HG03457 (cell line): ENCODE measurements at regions not wholly inside any gene's neighbourhood (a gene's known extent, or its start where the extent isn't known, plus 50 kb on each side); places are given as distances from the start of the nearest gene placed in this dataset.
"Not testable (repeated sequence)": the region's sequence is repeated elsewhere in the genome, so short reads cannot be mapped to it uniquely, and the experiment has no call there.

Source experiments
- ATAC-seq: cut with Tn5 transposase; IDR thresholded peaks from one replicate; pipeline ENCODE4 v1.9.1; 2021; ENCODE audit warnings: moderate number of reproducible peaks; ENCODE audit not compliant: unreplicated experiment

DNA sequence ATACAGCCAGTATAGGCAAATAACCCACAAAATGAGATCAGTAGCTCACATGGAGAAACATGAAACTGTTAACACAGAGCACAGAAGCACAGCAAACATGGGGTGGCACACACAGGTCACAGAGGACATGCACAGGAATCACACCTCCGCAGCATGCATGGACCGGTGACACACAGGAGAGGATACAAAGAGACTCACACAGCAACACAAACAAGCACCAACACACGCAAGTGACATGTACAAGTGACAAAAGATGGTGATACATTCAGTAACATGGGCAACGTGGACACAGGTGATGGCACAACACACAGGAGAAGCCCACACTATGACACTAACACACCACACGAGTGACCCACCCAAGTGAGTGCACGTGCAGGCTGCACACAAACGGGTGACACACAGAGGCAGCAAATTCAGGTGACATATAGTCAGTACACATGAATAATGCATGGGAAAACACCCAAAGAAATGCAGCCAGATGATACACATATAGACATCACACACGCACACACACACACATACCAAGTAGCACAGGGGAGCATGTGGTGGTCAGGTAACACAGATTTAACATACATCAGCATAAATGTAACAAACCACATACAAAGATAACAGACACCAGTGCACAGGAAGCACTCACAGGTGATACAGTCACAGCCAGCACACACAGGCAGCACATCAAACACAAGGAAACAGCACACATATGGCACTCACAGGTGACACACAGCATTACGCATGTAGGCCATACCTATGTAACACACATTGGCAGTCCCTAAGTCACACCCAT, 216.0 kb upstream of the SFSWAP start:
- no peak for ATAC-seq

DNA sequence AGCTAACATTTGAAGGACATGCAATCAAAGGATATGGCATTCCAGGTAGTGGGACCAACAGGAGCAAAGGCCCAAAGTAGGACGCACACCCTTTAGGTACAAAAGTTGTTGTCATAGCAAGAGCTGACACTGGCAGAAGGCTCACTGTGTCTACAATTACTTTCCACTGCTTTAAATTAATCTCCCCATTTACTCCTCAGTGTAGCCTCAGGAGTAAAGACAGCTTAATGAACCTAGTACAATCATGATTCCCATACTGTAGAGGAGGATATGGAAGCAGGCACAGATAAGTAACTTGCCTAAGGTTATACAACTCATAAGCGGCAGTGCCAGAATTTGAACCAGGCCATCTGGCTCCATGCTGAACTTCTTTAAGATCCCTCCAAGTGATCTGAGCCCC, 212.9 kb upstream of the SFSWAP start:
- ATAC-seq: no peak

DNA sequence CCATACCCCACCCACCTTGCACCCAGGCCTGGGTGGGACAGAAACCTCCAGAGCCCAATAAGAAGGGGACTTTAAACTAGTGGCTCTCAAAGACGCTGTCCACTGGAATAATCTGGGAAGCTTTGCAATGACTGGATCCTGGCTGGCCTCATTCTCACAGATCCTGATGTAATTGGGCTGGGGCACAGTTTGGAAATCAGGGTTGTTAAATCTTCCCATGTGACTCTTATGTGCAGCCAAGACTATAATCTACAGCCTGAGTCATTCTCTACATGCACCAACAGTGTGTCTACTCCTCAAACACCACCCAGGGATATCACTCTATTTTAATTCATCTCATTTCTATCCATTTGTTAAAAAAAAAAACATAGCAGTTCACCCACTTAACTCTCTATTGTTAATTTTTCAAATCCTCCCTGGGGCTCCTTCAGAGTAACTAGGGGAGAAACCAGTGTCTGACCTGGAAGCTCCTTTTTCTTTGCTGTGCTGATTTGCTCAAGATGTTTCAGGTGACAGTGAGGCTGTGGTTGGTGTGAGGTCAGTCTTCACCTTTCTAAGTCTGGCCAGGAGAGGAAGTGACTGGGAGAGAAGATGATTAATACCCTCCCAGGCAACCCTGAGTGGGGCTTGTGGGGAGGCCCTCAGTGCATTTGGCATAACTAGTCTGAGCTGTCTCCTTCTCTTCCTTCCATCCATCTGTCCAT, 211.6 kb upstream of the SFSWAP start:
- no peak for ATAC-seq

DNA sequence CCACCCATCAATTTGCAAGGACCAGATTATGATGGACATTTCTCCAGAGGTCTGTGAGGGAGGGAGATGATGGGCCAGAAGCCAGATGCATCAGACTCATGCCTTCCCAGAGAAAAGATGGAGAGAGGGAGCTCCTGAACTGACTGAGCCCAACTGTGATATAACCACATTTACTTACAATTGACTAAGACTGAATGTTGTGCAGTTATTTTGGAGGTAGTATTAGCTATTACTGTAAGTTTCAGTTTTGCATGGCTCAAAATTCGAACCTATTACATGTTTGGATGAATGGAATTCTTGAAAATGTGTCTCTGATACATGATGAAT, 211.1 kb upstream of the SFSWAP start:
- no peak for ATAC-seq

DNA sequence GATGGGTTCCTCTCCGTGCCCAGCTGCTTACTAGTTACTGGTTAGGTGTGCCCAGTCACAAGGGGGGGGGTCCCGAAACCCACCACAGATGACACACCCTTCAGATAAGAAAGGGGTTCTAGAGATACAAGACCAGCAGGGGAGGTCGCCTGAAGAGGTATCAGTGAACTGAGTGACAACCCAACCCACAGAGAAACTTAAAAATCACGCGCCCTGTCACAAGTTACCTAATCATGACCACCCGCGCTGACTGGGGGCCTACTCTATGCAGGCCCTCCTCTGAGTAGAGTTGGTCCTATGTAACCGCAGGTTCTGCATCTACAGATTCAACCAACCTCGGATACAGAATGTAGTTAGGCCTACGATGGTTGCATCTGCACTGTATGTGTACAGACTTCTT, 210.3 kb upstream of the SFSWAP start:
- no peak for ATAC-seq

DNA sequence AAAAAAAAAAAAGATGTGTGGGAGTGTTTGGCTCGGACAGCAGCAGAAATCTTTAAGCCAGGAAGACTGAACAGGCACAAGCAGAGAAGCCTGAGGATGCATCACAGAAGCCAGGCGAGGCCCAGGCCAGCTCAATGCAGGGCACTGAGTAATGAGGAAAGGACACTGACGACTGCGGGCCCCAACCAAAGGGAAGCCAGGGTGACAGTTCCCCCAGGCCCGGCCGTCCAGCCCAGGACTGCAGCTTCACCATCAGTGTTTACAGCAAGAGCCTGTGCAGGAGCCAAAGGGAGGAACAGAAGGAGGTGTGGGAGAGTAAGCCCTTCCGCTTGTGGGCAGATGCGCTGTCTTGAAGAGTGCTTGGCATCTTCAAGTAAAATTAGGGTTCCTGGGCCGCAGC, 205.3 kb upstream of the SFSWAP start:
- ATAC-seq: no peak

DNA sequence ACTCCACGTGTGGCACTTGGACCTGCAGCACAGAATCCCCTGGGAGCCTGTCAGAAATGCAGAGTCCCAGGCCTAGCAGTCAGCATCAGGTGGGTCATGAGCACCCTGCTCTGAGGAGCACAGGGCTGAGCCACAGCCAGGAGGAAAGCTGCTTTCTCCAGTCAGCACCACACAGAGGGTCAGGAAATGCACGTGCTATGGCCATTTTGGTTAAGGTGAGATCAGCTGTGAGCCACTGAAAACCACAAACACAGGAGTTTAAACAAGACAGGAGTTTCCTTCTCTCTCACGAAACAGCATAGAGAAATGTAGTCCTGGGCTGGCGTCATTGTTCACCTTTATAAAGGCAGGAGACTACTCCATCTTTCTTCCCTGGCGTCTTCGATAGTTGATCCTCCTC, 204.5 kb upstream of the SFSWAP start:
- no peak for ATAC-seq

DNA sequence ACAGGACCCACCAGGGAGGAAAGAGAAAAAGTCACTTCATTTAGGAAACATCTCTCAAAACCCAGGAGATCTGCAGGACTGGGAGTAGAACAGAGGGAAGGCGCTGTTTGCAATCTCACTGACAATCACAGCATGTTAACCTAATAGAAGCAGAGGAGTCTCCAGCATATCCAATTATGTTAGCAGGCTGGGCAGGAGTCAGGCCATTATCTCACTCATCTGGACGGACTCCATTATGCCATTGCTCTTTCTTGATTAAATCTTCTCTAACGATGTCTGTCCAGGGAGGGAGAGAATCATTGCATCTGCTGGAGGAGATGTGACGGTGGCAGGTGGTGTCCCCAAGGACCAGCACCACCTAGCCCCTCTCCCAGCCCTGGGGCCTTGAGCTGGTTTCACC, 203.8 kb upstream of the SFSWAP start:
- no peak for ATAC-seq

DNA sequence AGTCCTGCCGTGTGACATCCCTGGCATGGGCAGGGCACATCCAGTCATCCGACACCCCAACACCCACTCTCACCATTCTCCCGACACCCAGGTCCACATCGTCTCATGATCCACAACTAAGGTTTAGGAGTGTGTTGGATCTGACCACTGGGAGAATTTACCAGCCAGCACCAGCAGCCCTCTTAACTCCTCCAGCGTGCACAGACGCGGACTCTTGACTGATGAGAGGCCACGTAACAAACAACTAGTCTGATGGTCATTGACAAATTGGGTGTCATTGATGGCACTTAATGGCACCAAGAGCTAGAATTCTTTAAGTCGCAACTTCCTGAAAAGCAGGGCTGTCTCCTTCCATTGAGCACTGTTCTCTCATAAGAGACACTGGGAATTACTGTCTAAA, 203.0 kb upstream of the SFSWAP start:
- ATAC-seq: no peak

DNA sequence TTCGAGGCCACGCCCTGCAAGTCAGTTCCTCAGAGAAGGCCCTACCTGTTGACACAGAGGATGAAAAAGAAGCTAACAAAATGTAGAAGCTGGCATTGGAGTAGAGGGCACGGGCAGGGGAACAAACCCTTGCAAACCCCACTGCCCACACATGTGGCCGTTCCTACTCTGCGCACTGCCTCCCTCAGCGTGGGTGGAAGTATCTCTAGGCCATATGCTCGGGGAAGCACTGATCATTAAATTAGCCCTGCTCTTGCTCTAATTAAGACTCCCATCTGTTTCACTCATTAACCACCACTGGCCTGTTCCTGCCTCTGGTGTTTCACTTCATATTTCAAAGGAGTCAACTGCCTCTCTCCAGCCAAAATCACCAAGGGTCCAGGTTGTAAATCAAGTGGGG, 201.2 kb upstream of the SFSWAP start:
- no peak for ATAC-seq

DNA sequence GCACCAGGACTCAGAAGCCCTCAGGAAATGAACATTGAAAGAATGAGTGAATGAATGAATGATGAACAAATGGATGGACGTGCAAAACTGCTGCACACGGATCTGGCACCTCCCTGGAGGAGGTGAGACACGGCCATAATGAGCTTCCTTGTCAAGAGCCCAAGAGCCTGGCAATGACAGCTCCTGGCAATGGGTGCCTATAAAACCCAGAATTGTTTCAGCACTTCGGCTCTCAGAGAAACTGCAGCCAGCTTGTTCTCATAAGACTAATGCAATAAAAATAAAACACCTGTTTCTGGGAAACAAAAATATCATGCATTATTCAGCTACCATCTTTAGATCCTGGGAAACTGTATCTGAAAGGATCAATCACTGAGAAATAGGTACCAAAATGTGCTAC, 200.5 kb upstream of the SFSWAP start:
- no peak for ATAC-seq

DNA sequence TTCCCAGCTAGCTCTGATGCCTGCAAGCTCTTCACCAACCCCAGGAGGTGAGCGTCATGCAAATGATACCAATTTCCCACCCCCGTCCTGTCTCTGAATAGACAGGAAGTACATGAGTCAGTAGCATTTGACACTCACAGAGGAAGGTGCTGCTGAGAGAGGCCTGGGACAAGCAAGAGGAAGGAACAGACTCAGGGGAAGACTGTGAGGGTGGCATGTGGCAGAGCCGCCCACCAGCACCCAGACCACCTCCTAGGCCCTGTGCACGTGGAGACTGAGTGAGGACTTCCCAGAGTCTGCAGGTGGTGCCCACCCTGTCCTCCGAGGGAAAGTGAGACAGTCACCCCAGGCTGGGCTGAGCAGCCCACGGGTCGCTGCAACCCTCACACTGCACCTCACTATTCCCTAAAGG, 199.5 kb upstream of the SFSWAP start:
- peak; percentile 97 for ATAC-seq

DNA sequence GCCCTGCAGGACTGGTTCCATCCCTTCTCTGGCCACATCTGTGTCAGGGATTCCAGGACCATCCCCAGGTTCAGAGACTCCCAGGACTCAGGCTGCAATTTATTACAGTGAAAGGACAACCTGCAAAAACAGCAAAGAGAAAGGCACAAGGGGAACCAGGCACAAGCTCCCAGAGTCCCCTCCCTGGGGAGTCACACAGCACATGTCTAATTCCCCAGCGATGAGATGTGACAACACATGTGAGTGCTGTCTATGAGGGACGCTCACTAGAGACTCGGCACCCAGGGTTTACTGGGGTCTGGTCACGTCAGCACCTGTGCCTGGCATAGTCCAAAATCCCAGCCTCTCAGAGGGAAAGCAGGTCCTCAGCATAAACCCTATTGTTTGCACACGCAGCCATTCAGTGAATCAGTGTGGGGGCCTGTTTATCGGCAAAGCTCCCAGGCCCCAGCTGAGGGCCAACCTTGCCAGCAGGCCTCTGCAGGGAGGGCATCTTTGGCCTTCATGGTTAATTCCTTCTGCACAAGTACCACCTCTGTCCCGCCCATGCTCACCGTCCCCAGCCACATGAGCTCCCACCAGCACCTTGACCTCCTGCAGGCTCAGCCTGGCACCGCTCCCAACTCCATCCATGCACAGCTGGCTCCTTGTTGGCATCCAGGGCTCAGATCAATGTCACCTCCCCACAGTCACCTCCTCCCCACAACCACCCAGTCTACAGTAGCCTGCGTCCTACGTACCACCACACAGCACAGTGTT, 198.9 kb upstream of the SFSWAP start:
- no peak for ATAC-seq

DNA sequence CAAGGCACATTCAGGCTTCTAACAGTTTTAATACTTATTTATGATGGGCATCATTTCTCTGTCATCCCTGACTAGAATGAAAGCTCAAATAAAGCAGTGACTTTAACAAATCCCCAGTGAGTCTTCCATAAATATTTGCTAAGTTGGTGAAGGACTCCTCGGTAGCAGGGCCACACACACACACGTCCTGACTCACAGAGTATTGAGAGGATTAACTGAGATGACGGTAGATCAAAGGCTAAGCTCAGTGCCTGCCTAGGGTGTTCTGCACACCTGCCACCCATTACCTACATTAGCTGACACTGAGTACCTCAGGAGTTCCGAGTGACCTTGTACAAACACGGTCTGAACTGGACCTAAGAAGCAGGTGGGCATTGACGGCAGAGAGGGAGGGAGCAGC, 197.3 kb upstream of the SFSWAP start:
- ATAC-seq: no peak

DNA sequence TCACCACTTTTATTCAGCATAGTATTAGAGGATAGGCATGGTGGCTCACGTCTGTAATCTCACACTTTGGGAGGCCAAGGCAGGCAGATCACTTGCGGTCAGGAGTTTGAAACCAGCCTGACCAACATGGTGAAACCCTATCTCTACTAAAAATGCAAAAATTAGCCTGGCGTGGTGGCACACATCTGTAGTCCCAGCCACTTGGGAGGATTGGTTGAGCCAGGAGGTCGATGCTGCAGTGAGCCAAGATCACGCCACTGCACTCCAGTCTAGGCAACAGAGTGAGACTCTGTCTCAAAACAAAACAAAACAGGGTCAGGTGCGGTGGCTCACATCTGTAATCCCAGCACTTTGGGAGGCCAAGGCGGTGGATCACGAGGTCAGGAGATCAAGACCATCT, 190.3 kb upstream of the SFSWAP start:
- ATAC-seq: not testable (repeated sequence)

DNA sequence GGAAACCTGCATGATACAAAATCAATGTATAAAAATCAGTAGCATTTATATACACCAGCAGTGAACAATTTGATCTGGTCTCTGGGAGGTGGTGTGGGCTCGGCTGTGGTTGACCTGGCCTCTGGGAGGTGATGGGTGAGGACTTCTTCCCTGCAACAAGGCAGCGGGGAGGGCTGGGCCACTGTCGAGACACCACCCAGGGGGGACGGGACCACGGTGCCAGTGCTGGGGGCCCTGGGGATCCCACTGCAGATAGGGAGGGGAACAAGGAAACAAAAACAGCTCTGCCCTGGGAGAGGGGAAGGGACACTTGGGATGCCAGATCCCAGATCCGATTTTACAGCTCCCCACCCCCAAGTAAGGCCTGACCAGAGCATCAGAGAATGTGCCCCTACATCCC, 189.6 kb upstream of the SFSWAP start:
- no peak for ATAC-seq

DNA sequence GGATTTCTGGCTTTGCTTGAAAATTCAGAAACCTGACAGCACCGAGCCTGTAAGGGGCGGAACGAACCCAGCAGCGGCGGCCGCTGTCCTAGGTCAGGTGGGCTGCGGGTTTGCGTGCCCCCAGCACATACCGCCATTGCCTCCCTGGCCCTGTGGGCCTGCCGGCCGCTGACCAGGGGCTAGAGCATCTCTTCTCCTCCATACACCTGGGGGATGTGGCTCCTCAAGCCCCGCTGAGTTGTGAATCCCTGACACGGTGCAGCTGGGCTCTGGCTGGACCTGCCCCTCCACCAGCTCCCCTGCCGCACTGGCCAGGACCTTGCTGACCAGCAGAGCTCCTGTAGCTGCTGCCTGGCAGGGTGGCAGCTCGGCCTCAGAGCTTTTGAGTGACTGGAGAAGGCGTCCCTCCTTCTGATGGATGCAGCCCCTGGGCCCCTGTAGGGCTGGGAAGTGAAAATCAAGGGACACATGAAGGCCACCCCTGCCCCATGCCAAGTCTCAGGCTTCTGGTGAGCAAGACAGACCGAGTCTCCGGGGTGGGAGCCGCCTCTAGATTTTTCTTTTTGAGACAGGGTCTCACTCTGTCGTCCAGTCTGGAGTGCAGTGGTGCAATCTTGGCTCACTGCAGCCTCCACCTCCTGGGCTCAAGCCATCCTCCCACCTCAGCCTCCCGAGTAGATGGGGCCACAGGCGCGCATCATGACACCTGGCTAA, 184.9 kb upstream of the SFSWAP start:
- no peak for ATAC-seq

DNA sequence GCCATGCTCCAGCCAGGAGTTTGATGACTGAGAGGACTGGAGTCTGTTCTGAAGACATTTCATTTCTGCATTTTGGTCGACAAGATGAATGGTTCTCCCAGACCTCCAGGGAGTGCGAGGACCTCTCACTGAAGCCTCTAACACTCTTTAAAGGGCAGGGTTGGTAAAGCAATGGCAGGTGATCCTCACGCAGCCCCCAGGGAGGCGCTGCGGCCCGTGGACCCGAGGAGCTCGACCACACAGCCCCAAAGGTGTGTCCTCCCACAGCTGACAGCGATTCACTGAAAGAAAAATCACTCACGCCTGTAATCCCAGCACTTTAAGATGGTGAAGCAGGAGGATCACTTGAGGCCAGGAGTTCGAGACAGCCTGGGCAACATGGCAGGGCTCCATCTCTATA, 183.8 kb upstream of the SFSWAP start:
- no peak for ATAC-seq

DNA sequence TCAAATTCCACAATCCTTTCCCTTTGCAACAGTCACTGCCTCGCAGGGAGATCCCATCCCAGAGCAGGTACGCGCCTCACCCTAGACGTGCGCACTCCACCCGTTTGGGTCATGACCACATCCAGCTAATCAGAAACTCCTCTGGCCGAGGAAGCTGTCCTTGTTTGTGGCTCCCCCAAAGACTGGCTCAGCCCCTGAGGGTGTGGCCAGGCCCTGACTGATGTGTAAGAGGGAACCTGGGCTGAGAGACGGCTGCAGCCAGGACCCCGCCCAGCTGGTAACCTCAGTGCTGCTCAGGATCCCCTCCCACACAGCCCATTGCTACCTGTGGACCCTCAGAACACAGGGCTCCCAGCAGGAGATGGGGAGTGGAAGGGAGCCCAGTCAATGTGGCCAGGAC, 183.2 kb upstream of the SFSWAP start:
- no peak for ATAC-seq

DNA sequence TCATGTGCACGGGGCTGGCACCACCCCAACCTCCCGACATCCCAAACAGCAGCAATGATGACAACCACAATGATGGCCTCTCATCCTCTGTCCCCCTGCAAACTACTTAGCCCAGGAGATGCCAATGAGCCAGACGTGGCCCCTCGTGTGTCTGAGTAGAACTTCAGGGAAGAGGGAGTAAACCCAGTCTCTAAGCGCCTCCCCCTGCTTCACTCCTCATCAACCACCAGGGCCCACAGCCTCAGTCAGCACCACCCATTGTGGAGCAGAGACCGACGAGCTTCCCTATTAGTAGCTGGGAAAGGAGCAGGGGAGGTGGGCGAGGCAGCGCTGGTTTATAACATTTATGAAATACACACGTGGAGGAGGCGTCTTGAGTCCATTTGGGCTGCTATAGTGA, 182.7 kb upstream of the SFSWAP start:
- no peak for ATAC-seq

DNA sequence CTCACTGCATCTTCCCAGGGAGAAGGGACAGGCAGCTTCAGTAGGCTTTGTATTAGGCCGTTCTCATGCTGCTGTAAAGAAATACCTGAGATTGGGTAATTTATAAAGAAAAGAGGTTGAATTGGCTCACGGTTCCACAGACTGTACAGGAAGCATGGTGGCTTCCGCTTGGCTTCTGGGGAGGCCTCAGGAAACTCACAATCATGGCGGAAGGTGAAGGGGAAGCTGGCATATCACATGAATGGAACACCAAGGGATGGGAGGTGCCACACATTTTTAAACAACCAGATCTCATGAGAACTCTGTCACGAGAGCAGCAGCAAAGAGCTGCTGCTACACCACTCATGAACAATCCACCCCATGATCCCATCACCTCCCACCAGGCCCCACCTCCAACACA, 182.2 kb upstream of the SFSWAP start:
- no peak for ATAC-seq
